ENCODE measurements at regions not wholly inside any gene's neighbourhood (a gene's known extent, or its start where the extent isn't known, plus 50 kb on each side); places are given as distances from the start of the nearest gene placed in this dataset.

- no peak for TF ChIP-seq POLR2AphosphoS5 (IDR thresholded peaks at IDR 0.05; ENCODE audit: borderline replicate concordance, low read depth, low read length)
- TF ChIP-seq EZH2 (IDR thresholded peaks at IDR 0.05), result no peak
These were observed 631.1 kb upstream of the HTR1E start for GRCh38 chr6:86306210-86306609.

Data from SK-N-MC (cell line).